ENCODE measurements at regions not wholly inside any gene's neighbourhood (a gene's known extent, or its start where the extent isn't known, plus 50 kb on each side); places are given as distances from the start of the nearest gene placed in this dataset.

DNA sequence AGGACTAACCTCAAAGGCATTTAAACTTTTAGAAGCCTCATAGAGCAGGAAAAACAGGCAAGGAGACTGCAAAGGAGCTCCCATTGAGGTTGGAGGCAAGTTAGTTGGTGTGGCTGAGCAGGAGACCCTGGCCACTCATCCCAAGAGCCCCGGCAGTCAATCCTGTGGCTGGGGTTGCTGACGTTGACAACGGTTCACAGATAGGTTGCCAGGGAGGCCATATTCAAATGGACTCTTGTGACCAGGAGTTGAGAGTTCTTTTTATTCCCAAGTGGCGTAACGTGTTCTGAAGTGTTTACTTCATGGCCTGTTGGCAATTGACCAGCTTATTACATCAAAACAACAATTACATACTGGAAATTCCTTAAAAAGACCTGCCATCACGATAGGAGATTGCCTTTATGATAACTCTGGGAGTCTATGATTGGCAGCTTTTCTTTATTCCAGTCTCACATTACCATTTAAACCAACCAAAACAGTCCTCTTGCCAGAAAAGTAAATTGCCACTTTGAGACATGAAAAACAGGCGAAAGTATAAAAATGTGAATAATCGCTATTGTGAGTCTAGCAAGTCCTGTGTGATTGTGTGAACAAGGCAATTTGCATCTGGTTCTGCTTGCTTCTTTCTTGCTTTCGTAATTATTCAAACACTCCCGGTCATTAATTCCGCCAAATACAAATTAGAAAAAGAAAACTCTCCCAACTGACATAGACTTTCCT lies 394.9 kb downstream of the MED10 start:
- no peak for DNase-seq

DNA sequence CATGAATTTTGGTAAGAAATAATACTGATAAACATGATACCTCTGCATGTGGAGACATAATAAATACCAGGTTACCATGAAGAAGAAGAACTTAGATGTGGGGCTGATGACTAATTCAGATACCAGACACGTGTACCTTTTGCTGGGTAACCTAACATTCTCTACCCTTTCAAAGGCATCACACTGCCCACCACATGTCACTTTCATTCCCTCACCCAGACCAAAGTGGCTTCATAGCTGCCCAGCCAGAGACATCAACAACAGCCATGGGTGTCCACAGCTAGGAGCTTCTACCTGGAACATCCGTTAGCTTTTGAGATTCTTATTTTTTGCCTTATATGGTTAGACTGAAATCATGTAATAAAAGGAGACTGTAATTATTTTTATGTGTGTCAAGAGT lies 396.8 kb downstream of the MED10 start:
- DNase-seq, result no peak

DNA sequence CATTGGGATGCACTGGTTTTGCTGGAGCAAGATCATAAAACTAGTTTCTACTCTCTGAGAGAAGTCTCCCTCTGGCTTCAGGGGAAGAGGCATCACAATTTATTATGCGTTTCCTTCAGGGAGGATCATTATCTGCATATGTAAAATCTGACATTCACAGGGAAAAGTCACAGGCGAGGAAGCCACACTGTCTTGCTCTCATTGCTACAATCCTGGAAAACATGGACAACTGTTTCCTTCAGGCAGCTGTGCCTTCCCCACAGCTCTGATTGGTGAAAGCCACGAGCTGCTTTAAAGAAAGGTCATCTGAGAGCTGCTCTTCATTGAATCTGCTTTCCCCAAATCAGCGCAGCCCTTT lies 397.8 kb downstream of the MED10 start:
- DNase-seq, result no peak

DNA sequence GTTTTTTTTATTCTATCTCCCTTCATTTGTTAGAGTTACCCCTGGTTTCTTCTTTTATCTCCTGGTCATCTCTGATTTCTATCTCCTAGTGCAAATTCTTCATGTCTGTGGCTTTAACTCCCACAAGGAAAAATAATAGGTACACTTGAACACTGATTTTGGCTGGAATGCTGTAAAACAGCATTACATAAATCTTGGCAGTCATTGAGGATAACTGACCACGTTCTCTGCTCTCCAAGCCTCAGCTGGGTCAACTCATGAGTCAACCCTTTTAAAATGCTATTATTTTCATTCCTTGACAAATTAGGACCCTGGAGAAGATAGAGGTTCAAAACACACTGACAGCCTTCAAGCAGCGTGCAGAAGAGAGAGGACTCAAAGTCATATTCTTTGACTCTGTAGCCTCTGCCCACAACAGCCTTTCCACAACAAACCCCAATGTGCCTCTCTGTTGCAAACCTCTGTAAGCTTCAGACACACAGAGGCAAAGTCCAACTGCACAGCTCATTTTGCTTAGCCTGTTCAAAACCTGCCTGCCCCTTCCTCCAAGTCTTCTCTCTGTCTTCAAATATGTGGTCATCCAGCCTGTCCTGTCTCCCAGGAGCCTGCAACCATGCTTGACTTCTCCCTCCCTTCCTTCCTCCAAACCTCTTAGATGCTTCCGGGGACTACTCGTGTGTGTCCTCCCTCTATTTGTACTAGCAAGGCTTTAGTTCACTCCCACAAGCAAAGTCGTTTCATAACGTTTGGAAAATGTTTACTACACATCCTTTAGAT lies 398.4 kb downstream of the MED10 start:
- DNase-seq, result peak; percentile 2

DNA sequence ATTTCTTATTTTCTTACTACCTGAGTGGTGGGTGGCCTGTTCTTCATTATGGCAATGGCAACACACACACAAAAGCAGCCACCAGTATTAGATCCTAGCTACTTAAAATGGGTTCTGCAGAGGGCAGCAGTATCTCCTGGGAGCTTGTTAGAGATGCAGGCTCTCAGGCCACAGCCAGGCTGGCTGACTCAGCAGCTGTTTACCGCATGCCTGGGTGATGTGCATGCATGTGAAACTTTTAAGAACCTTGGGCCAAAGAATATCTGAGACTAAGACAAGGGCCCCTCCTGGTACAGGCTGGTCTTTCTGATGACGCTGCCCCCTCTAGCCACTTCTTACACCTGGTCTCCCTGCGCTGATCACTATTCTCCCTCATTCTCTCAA lies 399.0 kb downstream of the MED10 start:
- peak; percentile 20 for DNase-seq

DNA sequence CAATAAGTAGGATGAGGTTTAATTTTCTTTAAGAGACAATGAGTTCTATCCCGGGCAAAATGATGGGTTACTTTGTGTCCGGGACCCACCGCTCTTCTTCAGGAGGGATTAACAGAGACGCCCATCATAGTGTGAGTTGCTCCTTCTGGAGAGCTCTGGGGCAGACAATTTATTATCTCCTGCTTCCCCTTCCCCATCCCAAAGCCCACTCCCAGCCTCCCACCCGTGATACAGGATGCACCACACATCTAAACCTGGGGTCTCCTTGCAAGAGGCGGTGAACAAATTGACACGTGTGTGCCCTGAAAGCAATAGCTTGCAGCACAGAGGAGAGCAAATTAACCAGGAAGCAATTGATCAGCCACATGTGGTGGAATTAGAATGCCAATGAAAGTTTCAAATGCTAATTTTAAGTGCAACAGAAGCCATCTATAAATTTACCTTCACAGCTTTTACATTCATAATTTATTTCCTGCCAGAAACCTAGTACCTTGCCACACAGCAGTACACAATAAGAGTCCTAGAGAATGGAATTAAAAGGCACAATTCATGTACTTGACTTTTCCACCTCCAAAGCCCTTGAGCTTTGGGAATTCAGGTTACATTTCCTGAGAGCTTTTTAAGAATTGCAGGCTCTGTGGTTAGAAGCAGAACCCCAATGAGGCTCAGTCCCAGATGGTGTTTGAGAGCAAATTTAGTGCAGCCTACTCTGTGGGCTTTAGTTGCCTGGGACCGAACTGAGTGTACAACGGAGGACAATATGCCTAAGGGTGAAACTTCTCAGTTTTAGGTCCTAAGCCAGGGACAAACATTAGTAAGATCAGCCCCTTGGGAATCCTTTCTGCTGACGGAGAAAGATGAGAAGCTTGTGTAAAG lies 399.6 kb downstream of the MED10 start:
- DNase-seq, result no peak

DNA sequence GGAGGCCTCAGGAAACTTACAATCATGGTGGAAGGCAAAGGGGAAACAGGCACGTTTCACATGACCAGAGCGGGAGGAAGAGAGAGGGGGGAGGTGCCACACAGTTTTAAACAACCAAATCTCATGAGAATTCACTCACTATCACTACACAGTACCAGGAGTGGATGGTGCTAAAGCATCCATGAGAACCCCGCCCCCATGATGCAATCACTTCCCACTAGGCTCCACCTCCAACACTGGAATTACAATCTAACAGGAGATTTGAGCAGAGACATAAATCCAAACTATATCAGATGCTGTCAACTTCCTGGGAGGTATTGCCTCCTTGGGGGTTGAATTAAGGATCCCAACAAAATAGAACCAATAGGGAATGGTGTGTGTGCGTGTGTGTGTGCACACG lies 407.1 kb downstream of the MED10 start:
- no peak for DNase-seq

DNA sequence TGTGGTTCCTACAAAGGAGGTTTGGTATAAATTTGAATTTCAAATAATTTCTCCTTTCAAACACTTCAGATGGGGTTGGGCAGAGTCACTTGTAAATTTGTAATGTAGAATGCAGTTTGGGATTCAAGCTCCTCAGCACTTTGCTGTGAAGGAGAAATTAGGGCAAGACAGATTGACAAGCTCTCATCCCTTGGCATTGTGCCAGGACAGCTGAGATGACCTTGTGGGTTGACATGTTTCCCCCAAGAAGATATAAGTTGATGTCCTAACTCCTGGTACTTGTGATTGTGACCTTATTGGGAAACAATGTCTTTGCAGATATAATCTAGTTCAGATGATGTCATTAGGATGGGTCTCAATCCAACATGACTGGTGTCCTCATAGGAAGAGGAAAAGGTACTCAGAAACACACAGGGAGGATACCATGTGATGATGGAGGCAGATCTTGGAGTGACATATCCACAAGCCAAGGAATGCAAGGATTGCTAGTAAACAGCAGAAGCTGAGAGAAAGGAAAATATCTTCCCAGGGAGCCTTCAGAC lies 408.3 kb downstream of the MED10 start:
- no peak for DNase-seq

DNA sequence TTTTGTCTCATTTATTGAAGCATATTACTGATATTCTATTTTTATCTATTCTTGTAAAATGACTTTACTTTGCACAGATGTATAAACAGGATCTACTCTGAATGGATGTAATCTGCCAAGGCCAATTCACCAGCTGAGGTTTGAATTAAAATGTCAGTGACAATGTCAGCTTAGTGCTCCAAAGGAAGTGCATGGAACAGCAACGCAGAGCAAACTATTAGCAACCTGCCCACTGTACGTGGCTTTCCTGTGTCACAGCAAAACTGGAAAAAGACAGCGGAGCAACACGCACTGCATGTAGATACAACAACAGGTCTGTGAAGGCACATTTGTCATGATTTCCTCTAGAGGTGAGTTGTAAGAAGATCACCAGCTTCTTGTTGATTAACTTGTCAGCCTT lies 409.4 kb downstream of the MED10 start:
- DNase-seq, result no peak

DNA sequence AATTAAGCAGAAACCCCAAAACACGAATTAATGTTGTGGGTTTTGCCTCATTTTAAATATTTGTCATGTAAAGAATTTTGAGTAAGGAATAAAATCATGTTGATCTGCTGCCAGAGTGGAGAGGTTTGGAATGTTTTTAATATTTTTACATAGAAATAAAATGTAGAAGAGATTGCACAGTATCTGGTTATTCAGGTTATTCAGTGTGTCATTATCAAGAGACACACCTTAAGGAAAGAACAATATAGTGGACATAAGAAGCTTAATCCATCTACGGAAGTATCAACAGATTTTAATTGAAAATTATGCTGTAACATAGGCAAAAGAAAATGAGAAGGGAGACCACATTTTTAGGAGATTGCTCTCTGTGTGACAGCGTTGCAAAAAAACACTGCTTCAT lies 410.4 kb downstream of the MED10 start:
- DNase-seq, result no peak

DNA sequence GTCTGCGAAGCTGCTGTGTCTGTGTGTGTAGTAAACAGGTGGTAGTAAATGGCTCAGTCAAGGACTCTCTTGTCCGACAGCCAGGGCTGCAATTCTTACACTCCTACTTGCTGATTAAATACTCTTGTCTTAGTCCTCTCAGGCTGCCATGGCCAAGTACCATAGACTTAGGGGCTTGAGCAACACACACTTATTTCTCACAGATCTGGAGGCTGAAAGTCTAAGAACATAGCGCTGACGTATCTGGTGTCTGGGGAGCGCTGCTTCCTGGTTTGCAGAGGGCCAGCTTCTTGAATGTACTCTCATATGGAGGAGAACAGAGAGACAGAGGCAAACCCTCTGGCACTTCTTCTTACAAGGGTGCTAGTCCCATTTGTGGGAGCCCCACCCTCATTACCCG lies 411.0 kb downstream of the MED10 start:
- DNase-seq, result no peak

DNA sequence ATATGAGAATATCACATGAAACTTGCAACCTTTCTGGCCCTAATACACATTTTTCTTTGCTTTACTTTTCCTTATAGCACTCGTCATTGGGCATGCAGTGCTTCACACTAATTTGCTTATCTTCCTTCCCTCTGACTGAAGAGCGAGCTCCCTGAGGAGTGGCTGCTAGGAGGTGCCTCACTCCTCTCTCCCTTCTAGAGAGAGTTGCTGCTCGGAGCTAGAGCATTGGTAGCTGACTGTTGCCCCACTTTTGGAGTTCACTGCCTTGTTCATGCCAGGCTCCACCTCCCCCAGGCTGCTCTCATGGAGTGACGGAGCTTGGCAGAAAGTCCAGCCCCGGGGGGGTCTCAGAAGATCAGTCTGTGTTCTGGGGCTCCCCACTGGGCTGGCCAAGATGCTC lies 413.2 kb downstream of the MED10 start:
- no peak for DNase-seq

DNA sequence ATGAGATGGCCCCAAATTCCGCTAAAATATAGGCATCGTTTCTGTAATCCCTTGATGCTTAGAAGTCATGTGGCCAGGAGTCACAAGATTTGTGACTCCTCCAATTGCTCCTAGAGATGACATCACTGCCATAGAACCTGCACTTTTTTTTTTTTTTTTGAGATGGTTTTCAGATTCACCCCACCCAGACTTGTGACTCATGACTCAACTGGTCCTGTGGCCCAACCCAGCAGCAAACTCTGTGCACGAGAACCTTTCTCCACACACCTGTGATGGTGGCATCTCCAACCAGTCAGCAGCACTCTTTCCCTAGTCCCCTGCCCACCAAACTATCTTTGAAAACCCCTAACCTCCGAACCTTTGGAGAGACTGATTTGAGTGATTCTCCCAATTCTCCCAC lies 414.0 kb downstream of the MED10 start:
- no peak for DNase-seq

DNA sequence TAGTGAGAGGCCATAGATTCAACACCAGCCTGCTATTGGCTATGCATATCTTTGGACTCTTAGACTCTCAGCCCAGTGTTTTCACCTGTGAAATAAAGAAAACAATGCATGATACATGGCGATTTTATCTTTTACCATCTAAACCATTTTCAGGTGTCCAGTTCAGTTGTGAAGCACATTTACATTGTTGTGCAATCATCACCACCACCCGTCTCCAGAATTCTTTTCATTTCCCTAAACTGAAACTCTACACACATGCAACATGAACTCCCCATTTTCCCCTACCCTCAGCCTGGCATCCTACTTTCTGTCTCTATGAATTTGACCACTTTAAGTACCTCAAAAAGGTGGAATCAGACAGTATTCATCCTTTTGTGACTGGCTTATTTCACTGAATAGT lies 420.6 kb downstream of the MED10 start:
- DNase-seq, result no peak

DNA sequence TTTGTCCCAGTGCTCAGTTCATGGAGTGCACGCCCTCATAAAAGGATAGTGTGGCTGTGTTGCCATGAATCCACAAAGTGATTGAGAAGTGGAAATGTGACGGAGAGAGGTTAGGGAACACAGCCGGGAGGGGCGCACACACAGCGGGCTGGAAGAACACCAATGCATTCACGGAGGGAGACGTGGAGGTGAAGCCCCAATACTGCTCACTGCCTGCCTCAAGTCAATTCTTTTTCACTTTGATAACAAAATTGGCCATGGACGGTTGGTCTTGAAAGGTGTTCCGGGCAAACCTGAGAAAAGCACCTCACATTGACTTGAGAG lies 424.1 kb downstream of the MED10 start:
- no peak for DNase-seq

DNA sequence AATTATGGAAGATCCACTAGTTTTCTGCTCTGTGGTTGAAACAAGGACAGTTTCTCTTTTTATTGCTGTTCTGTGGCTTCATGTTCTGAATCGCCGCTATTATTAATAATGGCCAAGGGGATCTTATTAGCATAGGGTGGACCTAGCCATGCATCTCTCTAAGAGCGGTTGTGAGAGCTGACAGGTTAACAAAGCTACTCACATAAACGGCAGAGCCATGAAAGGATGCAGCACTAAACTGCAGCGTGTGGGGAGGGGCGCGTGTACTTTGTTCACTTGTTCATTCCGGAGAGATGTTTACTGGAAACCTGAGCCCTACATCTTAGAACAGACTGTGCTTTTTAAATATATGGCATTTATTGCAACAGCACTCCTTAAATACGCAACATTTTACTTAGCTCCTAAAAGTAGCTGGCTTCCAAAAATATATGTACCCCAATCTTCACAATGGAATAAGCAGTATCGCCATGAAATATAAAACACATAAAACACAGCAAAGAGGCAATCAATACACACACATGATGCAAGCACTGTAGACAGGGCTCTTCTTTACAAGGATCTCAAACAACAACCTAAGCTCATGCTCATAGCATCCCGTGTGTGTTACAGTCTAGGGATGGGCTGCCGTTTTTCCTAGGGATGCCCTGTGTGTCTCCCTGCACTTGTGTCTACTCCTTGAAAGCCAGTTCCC lies 424.6 kb downstream of the MED10 start:
- no peak for DNase-seq

DNA sequence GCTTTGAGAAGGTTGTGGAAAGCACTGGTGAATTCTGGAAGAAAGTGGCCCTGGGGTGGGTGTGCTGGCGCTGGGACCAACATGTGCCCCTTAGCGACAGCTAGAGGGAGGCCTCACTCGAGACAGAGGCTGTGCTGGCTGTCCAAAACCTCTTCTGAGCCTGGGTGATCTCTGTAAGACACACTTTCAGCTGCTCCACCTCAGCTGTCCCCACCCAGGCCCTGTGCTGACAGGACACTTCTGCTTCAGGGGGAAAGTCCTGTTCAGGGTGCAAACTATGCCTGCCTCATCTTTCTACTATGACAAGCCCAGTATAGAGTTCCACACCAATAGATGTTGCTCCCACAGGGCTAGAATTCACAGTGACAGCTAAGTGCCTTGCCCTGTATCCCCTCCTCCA lies 426.4 kb downstream of the MED10 start:
- DNase-seq, result no peak

DNA sequence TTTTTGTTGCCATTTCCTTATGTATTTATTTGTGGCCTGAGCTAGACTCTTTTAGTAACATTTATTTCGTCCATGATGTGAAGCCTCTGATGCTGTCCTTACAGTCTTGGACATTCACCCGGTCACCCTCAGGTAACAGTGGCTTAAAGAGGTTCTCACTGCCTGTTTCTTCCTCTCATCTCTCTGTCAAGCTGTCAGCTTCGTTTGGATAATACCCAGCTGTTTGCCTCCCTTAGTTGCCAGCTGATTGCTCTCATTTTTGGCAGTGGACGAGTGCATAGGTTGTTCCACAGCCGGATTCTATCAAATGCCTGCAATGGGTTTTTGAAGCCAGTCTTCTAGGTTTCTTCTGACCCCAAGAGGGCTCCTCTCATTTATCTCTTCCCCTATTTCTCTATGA lies 427.7 kb downstream of the MED10 start:
- DNase-seq, result no peak

DNA sequence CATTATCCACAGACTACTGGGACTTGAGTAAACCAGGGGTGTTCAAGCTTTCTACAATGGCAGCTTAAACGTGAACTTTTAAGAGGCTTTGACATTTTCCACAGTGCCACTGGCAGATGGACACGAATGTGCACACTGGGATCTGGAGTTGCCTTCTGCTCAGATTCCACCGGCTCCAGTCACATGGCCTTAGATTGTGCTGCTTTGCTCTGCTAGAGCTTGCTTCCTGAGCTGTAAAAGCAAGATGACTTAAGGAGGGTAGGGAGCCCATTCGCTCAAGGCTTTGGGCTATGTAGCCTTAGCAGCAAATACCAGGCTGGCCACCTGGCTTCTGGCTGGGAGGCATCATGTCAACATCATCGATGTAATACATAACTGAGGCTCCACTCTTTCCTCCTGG lies 436.9 kb downstream of the MED10 start:
- DNase-seq, result no peak

DNA sequence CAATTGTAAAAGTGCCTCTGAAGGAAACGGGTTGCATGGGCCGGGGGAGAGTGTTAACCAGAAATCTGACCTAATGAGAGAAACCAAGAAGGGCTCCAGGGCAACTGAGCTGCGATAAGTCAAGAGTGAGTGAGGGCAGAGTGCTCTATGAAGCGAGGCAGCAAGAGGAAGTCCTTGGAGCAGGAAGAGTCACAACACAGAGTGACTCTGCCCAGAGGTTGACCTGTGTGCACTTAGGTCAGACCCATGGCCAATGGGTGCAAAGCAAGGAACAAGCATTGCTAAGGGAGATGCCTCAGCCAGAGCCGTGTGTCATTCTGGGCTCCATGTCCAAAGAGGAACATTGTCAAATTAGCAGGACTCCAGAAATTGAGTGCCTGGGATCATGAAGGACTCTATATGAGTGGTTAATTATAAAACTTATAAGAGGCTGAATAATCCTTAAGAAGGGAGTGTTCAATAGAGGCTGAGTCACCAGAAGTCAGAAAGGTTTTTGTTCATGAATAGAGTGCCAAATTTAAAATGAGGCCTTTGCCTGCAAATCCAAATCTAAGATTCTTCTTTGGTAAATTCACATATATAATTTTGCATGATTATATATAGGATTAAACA lies 438.5 kb downstream of the MED10 start:
- DNase-seq, result no peak

DNA sequence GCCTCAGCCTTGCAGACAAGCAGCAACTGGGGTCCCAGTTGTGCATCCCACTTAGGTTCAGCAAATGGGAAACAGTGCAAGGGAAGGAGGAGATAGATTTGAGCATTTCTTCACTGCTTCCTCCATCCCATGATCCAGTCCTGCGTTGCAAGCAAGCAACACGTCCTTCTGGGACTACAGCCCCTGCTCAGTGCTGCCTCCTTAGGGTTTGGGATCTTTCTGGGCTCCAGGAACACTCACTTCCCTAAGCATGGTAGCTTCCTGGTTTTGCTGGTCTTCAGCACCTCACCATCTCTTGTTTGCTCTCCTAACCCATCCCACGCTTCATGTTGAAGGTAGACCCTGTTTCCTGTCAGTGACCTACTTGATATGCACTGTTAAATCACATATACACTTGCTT lies 444.7 kb downstream of the MED10 start:
- DNase-seq, result no peak

DNA sequence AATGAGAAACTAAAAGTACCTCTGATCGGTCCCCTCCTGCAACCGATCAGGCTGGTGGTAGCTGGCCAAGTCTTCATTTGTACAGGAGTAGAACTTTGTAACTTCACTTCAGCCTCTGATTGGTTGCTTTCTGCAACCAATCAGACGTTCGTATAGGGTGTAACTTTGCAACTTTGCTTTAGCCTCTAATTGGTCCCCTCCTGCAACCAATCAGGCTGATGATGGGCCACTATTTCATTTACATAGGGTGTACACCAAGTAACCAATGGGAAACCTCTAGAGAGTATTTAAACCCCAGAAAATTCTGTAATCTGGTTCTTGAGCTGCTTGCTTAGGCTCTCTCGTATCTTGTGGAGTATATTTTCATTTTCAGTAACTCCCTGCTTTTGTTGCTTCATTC lies 445.5 kb downstream of the MED10 start:
- no peak for DNase-seq
